ACC112 (cell line): ENCODE measurements at regions not wholly inside any gene's neighbourhood (a gene's known extent, or its start where the extent isn't known, plus 50 kb on each side); places are given as distances from the start of the nearest gene placed in this dataset.
A peak's percentile ranks its signal among the peaks of the same experiment; 100 is the strongest.

Experiments
- H2AFZ ChIP-seq: fragments of 200-600 bp; sonication (generic); one replicate; pipeline ENCODE4 v1.6.0; 2017; ENCODE audit warnings: antibody characterized with exemption, low read length; ENCODE audit not compliant: unreplicated experiment
- H3K27ac ChIP-seq: fragments of 200-600 bp; sonication (generic); 2 replicates; pipeline ENCODE4 v1.5.1; 2014; ENCODE audit warnings: low read depth, mild to moderate bottlenecking, antibody characterized with exemption, low read length, moderate library complexity
- H3K27me3 ChIP-seq: fragments of 200-600 bp; sonication (generic); 2 replicates; pipeline ENCODE4 v1.6.1; 2014; ENCODE audit warnings: mild to moderate bottlenecking, antibody characterized with exemption, low read length, moderate library complexity, mixed read lengths; ENCODE audit not compliant: insufficient read depth
- H3K36me3 ChIP-seq: fragments of 200-600 bp; sonication (generic); 2 replicates; pipeline ENCODE4 v1.6.1; 2016; ENCODE audit warnings: mild to moderate bottlenecking, antibody characterized with exemption, low read length, moderate library complexity, mixed read lengths; ENCODE audit not compliant: insufficient read depth
- H3K4me1 ChIP-seq: fragments of 200-600 bp; sonication (generic); one replicate; pipeline ENCODE4 v1.6.1; 2016; ENCODE audit warnings: low read length, mixed read lengths; ENCODE audit not compliant: insufficient read depth, unreplicated experiment, control insufficient read depth
- H3K4me3 ChIP-seq: fragments of 200-600 bp; sonication (generic); 2 replicates; pipeline ENCODE4 v1.5.1; 2014; ENCODE audit warnings: mild to moderate bottlenecking, low read depth, low read length
- H3K79me2 ChIP-seq: fragments of 200-600 bp; sonication (generic); one replicate; pipeline ENCODE4 v1.6.0; 2016; ENCODE audit warnings: low read length; ENCODE audit not compliant: control insufficient read depth, unreplicated experiment, insufficient read depth

DNA sequence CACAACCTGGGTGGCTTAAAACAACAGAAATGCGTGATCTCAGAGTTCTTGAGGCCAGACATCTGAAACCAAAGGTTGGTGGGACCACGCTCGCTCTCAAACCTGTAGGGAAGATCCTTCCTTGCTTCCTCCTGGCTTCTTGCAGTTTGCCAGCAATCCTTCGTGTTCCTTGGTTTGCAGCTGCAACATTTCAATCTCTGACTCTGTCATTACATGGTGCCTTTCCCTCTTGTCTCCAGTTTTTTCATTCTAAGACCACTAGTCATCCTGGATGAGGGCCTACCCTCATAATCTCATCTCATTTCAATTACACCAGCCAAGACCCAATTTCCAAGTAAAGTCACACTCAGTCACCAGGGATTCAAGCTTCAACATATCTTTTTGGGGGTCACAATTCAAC is 388.0 kb downstream of the GPM6A start:
- Histone ChIP-seq H2AFZ (no peak overlapping the region), H3K4me1 (peaks cover 32% of the 10 kb centered on the region), H3K36me3 (no peaks in the 10 kb centered on the region), H3K27ac (no peak overlapping the region), H3K4me3 (no peak overlapping the region), H3K27me3 (no peaks in the 10 kb centered on the region), H3K79me2 (no peaks in the 10 kb centered on the region)

DNA sequence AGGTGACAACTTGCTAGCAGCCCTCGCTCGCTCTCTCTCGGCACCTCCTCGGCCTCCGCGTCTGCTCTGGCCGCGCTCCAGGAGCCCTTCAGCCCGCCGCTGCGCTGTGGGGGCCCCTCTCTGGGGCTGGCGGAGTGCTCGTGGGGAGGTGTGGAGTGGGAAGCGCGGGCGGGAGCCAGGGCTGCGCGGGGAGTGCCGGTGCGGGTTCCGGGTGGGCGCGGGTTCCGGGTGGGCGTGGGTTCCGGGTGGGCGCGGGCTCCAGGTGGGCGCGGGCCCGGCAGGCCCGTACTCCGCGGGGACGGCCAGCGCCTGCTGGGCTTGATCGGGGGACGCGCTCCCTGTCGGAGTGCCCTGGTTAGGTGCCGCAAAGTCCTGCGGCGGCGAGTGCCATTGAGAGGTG is 384.3 kb downstream of the GPM6A start:
- Histone ChIP-seq H2AFZ (no peak overlapping the region), H3K36me3 (no peaks in the 10 kb centered on the region), H3K27ac (no peak overlapping the region), H3K4me1 (peaks cover 3% of the 10 kb centered on the region), H3K4me3 (peak overlapping the region; percentile 37; the same call in 1 of the 2 replicates), H3K27me3 (no peaks in the 10 kb centered on the region), H3K79me2 (no peaks in the 10 kb centered on the region)

DNA sequence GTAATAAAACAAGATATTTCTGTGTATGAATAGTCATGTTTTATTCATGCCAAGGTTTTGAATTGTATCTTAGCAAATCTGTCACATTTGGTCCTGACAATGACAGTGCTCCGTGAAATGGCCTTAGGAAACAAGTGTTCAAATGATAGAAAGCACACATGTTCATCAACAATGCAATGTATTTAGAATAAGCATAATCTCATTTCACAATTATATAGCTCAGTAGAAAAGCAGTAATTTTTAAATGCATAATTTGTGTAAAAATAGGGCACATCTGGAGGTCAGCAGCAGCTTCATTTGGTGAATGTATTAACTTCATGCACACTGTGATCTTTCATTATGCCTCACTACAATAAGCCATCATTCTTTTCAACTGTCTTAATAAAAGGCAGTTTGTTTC is 380.4 kb downstream of the GPM6A start:
- Histone ChIP-seq H3K27ac (no peak overlapping the region), H3K27me3 (no peaks in the 10 kb centered on the region), H2AFZ (no peak overlapping the region), H3K4me3 (no peak overlapping the region), H3K4me1 (no peaks in the 10 kb centered on the region), H3K79me2 (no peaks in the 10 kb centered on the region), H3K36me3 (no peaks in the 10 kb centered on the region)

DNA sequence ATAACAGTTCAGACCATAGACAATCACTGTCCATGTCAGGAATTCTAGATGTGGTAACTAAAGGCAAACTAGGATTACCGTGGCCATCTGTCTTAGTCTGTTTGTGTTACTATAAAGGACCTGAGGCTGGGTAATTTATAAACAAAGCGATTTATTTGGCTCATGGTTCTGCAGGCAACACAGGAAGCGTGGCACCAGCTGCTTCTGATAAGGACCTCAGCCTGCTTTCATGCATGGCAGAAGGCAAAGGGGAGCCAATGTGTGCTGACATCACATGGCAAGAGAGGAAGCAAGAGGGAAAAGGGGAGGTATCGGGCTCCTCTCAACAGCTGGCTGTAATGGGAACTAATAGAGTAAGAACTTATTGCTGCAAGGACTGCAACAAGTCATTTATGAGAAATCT is 376.7 kb downstream of the GPM6A start:
- Histone ChIP-seq H2AFZ (no peak overlapping the region), H3K4me1 (no peaks in the 10 kb centered on the region), H3K27ac (no peak overlapping the region), H3K79me2 (no peaks in the 10 kb centered on the region), H3K4me3 (no peak overlapping the region), H3K27me3 (no peaks in the 10 kb centered on the region), H3K36me3 (no peaks in the 10 kb centered on the region)

DNA sequence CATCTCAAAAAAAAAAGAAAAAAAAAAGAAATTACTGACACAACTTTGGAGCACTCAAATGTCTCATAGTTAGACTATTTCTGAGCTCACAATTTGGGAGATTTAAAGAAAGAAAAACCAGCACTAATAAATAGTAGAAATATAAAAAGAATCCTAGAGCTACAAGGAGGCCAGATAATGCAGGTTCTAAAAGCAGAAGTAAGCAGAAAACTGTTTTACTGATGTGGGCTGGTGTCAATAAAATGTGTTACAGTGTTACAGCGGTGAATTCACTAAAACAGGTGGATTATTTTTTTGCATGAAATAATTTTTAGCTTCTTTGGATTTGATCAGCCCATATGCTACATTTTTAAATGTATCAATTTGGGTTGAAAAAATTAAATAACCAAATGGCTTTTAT is 375.9 kb downstream of the GPM6A start:
- Histone ChIP-seq H2AFZ (no peak overlapping the region), H3K79me2 (no peaks in the 10 kb centered on the region), H3K27ac (no peak overlapping the region), H3K27me3 (no peaks in the 10 kb centered on the region), H3K36me3 (no peaks in the 10 kb centered on the region), H3K4me1 (no peaks in the 10 kb centered on the region), H3K4me3 (no peak overlapping the region)

DNA sequence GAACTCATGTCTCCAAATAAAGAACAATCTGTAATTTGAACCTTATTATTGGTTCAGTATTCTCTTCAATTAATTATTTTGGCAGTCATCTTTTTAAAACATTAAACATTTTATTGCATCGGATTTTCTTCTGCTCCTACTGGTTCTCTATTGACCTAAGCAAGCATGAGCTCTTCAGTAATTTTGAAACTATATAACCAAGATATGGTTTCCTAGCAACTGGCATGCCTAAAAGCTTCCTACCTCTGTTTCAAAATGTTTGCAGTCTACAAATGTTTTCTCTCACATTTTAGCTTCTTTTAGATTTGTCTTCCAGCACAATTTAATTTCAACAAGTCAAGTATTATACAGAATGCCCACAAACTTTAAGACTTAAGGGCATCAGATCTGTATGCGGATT is 371.3 kb downstream of the GPM6A start:
- Histone ChIP-seq H2AFZ (no peak overlapping the region), H3K4me1 (no peaks in the 10 kb centered on the region), H3K27ac (no peak overlapping the region)

DNA sequence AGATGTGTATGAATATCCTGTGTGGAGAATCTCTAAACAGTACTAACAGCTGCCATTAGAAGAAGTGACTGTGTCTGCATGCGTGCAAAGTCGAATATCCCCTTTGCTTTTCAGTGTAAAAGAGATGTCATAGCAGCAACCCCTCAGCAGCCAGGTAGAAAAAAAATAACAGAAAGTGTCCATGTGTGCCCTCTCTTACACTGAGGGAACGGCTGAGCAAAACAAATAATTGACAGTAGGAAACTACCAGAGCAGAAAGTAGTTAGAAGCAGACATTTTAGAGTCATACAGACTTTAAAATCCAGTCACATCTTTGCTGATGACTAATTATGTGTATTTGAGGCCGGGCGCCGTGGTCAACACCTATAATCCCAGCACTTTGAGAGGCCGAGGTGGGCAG is 370.8 kb downstream of the GPM6A start:
- H3K27ac ChIP-seq = no peak overlapping the region
- H3K4me3 ChIP-seq = no peak overlapping the region
- no peaks in the 10 kb centered on the region for H3K4me1 ChIP-seq
- no peaks in the 10 kb centered on the region for H3K27me3 ChIP-seq
- H3K79me2 ChIP-seq = no peaks in the 10 kb centered on the region
- no peak overlapping the region for H2AFZ ChIP-seq
- H3K36me3 ChIP-seq = no peaks in the 10 kb centered on the region

More for the DNA sequence above, 371.3 kb downstream of the GPM6A start:
- H3K4me3 ChIP-seq = no peak overlapping the region
- no peaks in the 10 kb centered on the region for H3K79me2 ChIP-seq
- H3K27me3 ChIP-seq = no peaks in the 10 kb centered on the region
- no peaks in the 10 kb centered on the region for H3K36me3 ChIP-seq

DNA sequence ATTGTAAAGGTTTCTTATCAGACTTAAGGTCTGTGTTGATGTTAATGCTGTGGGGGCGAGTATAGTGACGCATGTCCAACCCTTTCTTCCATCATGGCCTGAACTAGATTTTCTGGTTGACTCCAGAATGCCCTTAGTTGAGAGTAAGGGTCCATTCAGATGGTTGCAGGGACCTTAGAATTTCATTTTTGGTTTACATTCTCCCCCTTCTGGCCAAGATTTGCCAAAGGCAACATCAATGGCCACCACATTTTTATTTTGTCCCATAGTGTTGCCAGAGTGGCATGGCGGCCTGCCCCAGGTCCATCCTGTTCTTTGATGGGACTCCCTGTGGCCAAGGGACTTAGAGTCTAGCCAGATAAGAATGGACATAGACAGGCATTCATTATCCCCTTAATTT is 368.5 kb downstream of the GPM6A start:
- Histone ChIP-seq H2AFZ (no peak overlapping the region), H3K27me3 (no peaks in the 10 kb centered on the region), H3K4me3 (no peak overlapping the region), H3K27ac (no peak overlapping the region), H3K79me2 (no peaks in the 10 kb centered on the region), H3K36me3 (no peaks in the 10 kb centered on the region), H3K4me1 (no peaks in the 10 kb centered on the region)

DNA sequence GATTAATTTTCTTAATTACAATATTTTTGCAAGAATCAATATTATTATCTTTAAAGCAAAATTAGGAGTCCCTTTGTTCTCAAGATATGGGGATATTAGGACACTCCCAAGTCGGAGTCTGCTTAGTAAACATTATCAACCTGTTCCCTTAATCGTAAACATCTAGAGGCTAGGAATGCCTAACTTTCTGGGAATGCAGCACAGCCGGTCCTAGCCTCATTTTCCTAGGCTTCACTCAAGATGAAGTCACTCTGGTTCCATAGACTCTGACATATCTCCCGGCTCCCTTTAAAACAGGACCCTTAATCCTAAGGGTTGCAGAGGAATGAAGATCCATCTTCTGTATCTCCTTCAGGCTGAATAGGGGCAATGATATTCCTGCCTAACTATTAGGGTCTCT is 367.6 kb downstream of the GPM6A start:
- no peaks in the 10 kb centered on the region for H3K4me1 ChIP-seq

DNA sequence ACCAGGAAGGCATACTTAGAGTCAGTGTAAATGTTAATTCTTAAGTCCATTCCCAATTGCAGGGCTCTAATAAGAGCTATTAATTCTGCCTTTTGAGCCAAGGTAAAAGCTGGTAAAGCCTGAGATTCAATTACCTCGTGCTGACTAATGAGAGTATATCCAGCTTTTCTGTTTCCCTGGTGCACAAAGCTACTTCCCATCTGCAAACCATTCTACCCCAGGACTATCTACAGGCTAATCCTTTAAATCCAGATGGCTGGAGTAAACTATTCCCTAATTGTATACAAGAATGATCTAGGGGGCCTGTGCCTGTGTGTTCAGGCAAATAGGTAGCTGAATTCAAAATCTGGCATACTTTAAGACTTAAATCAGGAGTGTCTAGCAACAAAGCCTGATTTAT is 365.0 kb downstream of the GPM6A start:
- Histone ChIP-seq H3K4me3 (no peak overlapping the region), H3K27me3 (no peaks in the 10 kb centered on the region), H3K4me1 (no peaks in the 10 kb centered on the region), H3K36me3 (no peaks in the 10 kb centered on the region), H3K79me2 (no peaks in the 10 kb centered on the region), H2AFZ (no peak overlapping the region), H3K27ac (no peak overlapping the region)

More for the DNA sequence above, 367.6 kb downstream of the GPM6A start:
- no peak overlapping the region for H2AFZ ChIP-seq
- H3K79me2 ChIP-seq = no peaks in the 10 kb centered on the region
- no peak overlapping the region for H3K4me3 ChIP-seq
- no peaks in the 10 kb centered on the region for H3K27me3 ChIP-seq
- H3K36me3 ChIP-seq = no peaks in the 10 kb centered on the region
- no peak overlapping the region for H3K27ac ChIP-seq

DNA sequence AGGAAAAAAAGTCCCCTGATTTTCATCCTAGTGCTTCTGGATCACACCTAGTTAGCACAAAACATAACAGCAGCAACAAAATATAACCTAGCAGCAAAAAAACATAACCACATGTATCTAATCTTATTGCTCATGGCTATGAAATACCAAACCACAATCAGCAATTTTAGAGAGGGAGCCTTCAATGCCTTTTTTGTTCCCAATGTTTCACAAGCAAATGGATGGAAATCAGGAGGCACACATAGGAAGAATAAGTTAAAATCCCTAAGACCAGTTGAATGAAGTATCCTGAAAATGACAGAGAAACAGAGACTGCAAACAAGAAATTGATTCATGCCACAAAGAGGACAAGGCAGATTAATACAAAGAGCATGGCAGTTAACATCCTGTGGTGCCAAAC is 361.6 kb downstream of the GPM6A start:
- no peaks in the 10 kb centered on the region for H3K79me2 ChIP-seq
- H3K4me1 ChIP-seq = no peaks in the 10 kb centered on the region
- H3K27ac ChIP-seq = no peak overlapping the region
- H2AFZ ChIP-seq = no peak overlapping the region
- H3K36me3 ChIP-seq = no peaks in the 10 kb centered on the region
- no peaks in the 10 kb centered on the region for H3K27me3 ChIP-seq
- H3K4me3 ChIP-seq = no peak overlapping the region
